ENCODE measurements at regions not wholly inside any gene's neighbourhood (a gene's known extent, or its start where the extent isn't known, plus 50 kb on each side); places are given as distances from the start of the nearest gene placed in this dataset.

DNA sequence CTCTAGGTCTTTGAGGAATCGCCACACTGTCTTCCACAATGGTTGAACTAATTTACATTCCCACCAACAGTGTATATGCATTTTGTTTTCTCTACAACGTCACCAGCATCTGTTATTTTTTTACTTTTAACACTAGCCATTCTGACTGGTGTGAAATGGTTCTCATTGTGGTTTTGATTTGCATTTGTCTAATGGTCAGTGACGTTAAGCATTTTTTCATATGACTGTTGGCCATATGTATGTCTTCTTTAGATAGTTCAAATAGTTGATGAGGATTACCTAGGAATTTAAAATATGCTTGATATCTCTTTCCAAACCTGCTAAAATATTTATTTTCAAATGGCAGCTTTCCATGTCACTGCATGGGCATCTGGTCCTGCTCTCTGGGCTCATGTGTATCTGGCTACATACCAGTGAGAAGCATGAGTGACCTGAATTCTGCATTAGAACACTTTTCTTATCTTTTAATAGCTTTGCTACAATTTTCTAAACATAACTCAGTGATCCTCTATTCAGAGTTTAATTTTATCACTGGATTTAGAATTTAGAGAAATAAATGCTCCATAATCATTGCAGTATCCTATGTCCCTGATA, 95.8 kb upstream of the ADAMTS16 start:
- DNase-seq = no peak

DNA sequence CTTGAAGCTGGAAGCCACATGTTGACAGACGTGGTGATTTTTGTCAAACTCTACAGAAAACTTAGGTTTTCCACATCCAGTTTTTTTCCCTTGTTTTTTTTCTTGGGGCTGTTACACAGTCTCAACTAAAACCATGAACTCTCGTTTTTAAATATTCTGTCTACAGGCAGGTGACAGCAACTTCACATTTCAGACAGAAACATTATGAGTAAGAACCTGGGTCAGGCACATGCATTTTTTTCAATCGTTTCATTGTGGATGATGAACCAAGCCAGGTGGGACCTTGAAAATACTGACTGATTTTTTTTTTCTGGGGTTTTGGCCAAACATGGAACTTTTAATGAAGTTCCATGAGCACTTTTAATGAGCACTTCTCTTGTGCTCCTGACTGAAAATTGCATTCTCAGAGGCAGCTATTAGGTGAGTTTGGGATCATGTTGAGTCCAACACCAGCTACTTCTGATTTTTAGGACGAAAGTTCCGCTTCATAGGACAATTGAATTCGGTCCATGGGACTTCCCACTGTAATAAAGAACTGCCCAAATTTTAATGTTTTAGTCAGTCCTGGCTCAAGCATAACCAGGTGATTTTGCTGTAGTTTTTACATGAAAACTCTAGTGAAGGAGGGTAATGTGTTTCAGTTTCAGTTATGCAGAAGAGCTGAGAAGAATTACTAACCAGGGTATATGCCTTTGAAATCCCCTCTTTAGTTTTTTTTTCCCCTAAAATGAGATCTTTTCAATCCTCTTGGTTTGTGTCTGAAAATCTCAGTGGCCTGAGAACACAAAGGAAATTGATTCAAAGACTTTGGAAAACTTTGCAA, 93.2 kb upstream of the ADAMTS16 start:
- DNase-seq = no peak

DNA sequence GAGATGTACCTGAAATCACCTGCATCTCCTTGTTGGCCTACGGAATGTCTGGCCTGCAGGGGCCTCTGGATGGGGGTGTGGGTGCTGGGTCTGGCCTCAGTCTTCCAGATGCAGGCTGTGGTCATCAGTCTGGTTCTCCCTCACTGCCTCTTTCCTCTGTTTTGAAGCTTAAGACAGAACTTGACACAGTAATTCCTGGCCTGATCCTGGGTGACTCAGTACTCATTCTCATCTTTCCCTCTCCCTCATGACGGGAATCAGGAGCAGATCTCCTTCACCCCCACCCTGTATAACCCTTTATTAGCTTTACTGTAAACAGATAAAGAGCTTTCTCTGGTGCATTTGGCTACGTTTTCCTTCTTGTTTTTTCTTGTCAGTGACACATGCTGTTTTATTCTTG, 89.3 kb upstream of the ADAMTS16 start:
- DNase-seq = no peak

DNA sequence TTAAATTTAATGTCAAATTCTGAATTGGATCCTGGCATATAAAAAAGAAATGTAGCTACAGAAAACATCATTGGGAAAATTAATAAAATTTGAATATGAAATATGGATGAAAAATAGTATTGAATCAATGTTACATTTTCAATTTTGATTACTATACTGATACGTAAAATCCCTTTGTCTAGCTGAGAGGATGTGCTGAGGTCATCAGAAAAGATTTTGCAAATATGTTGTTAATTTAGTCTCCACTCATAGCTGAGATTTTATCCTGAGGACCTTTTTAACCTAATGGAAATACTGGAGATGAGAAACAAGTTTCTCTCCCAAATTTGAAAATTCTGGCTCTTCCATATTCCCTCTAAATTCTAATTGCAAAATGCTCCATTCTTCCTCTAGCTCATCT, 84.4 kb upstream of the ADAMTS16 start:
- no peak for DNase-seq

DNA sequence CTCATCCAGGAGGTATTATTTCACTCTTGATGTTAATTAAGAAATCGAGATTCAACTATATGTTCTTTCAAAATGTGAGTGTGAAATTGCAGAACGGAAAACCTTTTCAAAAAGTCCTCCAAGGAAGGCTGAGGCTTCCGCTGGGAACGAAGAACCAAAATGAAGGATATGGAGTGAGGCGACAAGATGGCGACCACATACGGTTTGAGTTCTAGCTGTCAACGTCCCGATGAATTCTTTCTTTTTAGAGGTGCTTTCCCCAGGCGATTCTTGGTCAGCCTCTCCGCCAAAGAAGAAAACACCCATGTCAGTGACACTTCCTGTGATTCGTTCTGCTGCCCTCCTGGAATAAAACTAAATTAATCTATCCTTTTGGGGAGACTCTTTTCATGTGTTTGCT, 78.3 kb upstream of the ADAMTS16 start:
- DNase-seq = no peak

DNA sequence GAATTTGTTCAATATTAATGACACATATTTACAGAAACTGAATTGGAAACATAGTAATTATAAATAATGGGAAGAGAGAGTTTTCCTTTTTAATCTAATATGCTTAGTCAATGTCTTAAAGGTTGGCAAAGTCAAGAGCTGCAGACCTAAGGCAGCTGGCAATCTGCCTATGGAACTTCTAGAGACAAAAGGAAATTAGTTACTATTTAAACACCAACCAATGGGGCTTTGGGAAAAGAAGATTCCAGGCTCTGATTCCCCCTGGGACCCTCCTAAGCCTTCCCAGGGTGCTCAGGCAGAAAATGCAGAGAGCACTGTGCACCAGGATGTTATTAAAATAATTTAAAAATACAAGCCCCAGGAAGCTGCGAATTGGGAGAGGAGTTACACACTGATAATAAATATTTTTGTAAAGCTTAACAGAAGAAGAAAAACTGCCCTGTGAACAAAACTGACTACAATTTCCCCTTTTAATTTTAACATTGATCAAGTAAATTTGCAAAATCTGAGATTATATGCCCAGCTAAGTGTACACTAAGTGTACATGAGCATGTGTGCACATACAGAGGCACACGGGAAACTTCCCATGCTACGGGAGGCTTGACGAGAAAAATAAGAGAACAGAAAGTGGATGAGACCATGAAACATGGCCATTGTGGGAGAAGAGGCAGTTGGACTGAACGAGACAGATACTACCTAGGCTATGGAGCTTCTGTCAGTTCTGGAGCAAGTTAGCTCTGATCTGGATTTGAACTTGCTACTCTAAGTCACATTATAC, 77.4 kb upstream of the ADAMTS16 start:
- DNase-seq = no peak

DNA sequence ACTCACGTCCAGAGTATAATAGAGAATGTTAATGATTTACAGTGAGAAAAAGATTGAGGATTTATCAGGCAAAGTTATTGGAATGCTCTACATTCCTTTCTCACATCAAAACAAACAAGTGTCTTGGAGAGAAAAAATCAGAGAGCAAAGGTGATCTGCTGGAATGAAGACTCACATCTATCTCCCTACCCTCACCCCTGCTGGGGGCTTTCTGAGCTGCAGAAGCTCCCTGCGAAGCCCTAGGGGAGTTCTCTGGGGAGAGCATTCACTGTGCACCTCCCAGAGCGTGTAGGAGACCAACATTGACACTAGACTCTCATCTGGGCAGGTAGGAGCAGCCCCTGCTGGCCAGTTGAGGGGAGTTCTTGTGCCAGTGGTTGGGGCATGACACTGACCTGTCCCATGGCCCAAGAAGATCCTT, 76.6 kb upstream of the ADAMTS16 start:
- DNase-seq = no peak

DNA sequence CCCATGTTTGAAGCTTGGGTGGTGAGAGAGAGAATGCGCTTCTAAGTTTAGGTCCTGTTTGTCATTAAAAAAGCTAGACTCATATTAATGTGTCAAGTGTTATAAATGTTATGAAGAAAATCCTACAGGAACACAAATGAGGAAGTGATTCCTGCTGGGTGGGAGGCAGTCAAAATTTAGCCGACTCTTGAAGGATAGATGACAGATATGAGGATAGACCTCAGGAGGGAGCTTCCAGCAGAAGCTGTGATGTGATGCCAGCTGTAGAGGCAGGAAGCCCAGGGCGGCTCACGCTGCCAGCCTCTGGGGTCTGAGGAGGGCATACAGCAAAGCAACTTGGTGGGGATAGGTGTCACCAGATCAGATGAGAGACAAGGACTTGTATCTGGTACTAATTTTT, 74.7 kb upstream of the ADAMTS16 start:
- no peak for DNase-seq

DNA sequence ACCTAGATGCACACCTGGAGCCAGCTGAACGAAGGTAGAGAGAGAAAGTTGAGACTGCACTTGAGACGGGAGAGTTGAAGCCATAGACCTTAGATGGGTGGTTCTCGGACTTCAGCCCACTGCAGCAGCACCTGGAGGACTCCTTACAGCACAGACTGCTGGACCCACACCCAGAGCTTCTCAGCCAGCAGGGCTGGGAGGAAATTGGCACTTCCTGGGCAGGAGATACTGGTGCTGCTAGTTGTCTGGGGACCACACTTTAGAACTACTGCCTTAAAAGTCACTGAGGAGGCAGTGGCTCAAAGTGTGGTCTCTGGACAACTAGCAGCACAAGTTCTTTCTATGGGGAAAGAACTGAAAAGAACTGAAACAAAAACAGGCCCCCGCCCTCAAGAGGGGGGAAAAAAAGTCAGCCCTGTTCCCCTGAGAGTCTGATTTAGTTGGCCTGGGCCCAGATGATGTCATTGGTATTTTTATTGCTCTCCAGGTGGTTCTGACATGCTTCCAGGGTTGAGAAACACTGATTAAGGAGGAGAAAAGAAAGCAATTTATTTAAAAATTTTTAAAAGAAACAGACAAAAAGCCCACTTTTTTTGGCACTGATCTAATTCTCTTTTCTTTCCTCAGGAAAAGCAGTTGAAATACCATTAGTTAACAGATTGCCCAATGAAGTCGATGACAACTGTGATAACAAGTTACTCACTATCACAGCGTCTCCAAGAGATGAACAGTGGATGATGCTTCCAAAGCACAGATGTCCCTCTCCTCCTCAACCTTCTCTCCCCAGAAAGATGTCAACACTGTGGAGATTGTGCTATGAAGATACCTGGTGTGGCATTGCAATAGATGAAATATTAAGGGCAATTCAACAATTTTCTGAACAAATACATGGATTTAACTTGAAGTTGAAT, 73.6 kb upstream of the ADAMTS16 start:
- DNase-seq = no peak

DNA sequence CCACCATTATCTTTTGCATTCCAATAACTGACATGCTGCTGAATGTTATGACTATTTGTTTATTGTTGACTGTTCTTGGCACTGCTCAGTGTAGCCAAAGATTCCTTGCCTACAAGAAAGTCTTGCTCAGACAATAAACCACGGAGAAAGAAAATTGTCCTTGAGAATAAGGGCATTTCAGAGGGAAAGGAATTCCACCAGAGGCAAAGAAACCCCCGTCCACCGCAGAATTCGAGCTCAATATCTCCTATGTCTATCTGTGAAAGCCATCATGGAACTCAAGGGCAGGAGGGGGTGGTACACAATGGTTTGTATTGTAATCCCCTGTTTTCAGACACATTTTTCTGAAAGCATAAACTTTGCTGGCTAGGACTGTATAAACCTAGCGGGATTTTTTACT, 70.3 kb upstream of the ADAMTS16 start:
- no peak for DNase-seq

DNA sequence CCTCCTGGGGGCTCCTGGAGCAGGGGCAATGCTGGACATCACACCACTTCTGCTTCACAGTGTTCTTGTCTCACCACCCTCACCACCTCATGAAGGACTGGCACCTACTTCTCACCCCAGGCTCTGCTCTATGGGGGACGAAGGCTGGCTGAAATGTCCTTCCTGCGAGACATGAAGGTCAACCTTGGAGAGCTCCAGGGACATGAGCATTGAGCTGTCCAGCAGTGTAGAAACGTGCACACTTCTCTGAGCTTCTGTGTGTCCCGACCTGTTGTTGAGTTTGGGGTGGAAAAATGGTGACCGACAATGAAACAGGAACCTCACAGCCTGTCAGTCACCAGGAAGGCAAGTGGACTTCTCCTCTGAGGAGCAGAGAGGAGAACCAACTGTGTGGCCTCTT, 68.6 kb upstream of the ADAMTS16 start:
- no peak for DNase-seq

DNA sequence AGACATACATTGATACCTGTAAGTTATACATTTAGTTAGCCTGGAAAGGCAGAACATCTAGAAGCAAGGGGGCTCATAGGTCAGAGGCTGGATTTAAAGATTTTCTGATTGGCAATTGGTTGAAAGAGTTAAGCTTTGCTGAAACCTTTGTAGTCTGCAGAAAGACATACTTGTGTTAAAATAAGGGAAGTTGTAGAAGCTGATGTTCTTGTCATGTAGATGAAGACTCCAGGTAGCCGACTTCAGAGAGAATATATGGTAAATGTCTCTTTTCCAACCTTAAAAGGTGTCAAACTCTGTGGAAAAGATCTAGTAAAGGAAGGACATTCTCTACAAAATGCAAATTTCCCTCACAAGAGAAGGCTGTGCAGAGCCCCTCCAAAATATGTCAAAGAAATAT, 62.9 kb upstream of the ADAMTS16 start:
- no peak for DNase-seq

DNA sequence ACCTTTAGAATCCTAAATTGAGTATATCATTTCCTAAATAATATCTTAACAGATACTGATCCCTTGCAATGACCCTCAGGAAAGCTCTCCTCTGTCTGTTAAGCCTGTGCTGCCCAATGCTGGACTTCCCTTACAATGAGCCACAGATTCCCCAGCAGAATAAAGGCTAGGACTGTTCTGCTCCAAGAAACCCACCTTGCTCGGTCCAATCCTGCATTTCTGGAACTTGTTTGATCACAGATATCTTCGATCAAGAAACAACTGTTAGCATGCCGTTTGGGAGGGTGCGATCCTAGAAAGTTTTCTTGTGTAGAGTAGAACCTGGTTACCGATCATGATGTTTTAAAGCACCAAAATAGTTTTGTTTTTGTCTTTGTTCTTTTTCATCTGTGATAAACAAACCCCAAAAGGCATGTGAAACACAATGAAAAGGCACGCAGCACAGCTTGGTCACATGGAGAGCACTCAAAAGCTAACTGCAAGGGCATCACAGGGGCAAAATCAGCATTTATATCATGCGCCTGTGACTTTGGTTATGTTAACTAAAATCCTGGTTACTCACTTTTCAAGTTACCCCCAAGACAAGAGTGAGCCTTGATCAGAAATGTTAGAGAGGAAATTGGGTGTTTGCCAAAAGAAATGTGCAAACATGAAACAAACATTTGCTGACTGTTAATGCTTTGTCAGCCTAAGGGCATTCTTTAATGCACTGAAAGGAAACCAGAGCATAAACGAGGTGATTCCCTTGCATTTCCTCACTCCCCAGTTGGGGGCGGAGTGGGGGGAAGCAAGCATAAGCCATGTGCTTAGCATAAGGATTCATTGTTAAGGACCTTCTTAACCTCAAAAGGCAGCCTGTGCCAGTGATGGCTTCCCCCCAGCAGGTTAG, 61.9 kb upstream of the ADAMTS16 start:
- DNase-seq = no peak

DNA sequence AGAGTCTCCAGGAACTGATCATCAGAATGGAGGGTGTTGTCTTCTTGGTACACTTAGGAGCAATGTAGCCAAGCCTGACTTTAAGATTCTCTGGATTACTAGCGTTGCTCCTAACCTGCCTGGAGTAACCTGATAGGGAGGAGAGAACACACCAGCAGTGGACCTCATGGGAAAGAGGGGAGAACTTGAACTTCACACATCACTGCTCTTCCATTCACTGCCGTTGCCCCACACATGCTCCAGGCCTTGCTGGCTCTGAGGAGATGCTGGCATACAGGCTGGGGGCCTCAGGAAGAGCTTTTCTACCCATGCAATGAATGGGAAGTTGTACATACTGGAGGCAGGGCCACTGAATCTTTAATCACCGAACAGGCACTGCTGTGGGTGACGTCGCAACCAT, 60.3 kb upstream of the ADAMTS16 start:
- no peak for DNase-seq

DNA sequence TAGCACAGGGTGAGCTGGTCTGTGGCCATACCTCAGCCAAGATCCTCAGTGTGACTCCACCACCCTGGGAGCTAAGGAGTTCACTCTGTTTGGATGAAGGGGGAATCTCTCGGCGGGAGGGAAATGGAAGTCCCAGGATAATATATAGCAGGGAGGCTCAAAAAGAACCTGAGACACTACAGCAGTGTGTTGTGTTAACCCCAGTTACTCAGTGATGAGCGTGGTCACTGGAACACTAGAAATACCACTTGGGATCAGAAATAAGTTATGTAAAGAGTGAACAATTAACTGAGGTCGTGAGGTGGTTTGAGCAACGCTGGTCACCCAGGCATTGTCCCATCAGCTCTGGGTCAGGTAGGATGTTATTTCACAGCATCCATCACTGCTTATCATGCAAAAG, 59.3 kb upstream of the ADAMTS16 start:
- DNase-seq = no peak

DNA sequence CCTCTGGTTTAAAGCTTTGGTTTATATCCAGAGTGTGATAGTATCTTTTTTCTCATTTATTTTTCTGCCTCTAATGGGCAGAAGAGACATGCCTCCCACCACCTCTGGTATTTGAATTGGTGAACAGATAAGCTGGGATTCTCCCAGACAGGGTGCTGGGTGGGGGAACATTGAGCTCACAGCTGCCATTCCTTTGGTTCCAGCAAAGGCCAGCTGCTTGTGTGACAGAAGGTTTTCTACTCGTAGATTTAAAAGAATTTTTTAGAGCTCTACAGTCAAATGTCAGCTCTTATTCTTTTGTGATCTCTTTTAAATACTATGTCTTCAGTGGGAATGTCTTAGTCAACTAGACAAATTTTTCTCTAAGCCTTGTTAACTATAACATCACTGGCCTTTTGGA, 54.7 kb upstream of the ADAMTS16 start:
- no peak for DNase-seq

DNA sequence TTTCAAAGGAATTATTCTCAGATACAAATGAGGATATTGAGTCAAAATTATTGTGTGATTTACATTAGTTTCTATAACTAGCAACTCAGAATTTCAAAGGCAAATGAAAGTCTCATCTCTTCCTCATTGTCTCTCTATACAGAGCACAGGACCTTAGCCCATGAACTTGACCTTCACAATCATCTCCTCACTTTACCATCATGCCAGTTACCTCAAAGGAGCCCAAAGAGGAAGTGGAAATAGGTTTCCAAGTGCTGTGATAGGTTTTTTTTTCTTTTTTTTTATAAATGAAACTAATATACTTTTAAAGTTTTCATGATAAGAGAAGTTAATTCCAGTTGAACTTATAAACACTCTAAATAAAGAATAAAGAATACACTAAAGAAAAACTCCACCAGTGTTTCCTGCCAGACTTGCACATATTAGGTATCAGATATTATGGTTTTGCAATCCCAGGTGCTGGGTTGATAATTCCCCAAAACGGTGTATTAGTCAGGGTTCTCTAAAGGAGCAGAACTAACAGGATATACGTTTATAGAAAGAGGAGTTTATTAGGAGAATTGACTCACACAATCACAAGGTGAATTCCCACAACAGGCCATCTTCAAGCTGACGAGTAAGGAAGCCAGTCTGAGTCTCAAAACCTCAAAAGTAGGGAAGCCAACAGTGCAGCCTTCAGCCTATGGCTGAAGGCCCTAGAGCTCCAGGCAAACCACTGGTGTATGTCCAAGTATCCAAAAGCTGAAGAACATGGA, 50.1 kb upstream of the ADAMTS16 start:
- DNase-seq = no peak
